ENCODE measurements at regions not wholly inside any gene's neighbourhood (a gene's known extent, or its start where the extent isn't known, plus 50 kb on each side); places are given as distances from the start of the nearest gene placed in this dataset.
"Not testable (repeated sequence)": the region's sequence is repeated elsewhere in the genome, so short reads cannot be mapped to it uniquely, and the experiment has no call there.

- DNase-seq (ENCODE audit: low read depth in 2 of 3, low spot score in 1 of 3) = no peak
Observed at GRCh38 chr11:114928260-114928870, 250.0 kb downstream of the NXPE2 start.

GRCh38 chr11:114929351-114930000 is 251.1 kb downstream of the NXPE2 start:
- no peak for DNase-seq (ENCODE audit: low read depth in 2 of 3, low spot score in 1 of 3)

- no peak for DNase-seq (ENCODE audit: low read depth in 2 of 3, low spot score in 1 of 3)
Observed at GRCh38 chr11:114938799-114939198, 260.5 kb downstream of the NXPE2 start.

- DNase-seq (ENCODE audit: low read depth in 2 of 3, low spot score in 1 of 3) = no peak
Observed at GRCh38 chr11:114942207-114942606, 263.9 kb downstream of the NXPE2 start.

- DNase-seq (ENCODE audit: low read depth in 2 of 3, low spot score in 1 of 3) = no peak
Observed at GRCh38 chr11:114949614-114950351, 271.5 kb downstream of the NXPE2 start.

- DNase-seq (ENCODE audit: low read depth in 2 of 3, low spot score in 1 of 3) = no peak
Observed at GRCh38 chr11:114953039-114953438, 274.7 kb downstream of the NXPE2 start.

GRCh38 chr11:114955923-114956322 is 277.6 kb downstream of the NXPE2 start:
- DNase-seq (ENCODE audit: low read depth in 2 of 3, low spot score in 1 of 3) = no peak

- DNase-seq (ENCODE audit: low read depth in 2 of 3, low spot score in 1 of 3) = no peak
Observed at GRCh38 chr11:114956566-114956965, 278.2 kb downstream of the NXPE2 start.

- DNase-seq (ENCODE audit: low read depth in 2 of 3, low spot score in 1 of 3) = no peak
Observed at GRCh38 chr11:114959953-114960505, 281.7 kb downstream of the NXPE2 start.

- not testable (repeated sequence) for DNase-seq (ENCODE audit: low read depth in 2 of 3, low spot score in 1 of 3)
Observed at GRCh38 chr11:114960819-114961218, 282.5 kb downstream of the NXPE2 start.

GRCh38 chr11:114964676-114965214 is 286.4 kb downstream of the NXPE2 start:
- DNase-seq (ENCODE audit: low read depth in 2 of 3, low spot score in 1 of 3) = no peak

GRCh38 chr11:114970927-114971645 is 292.8 kb downstream of the NXPE2 start:
- DNase-seq (ENCODE audit: low read depth in 2 of 3, low spot score in 1 of 3) = no peak

GRCh38 chr11:114972105-114972504 is 293.8 kb downstream of the NXPE2 start:
- DNase-seq (ENCODE audit: low read depth in 2 of 3, low spot score in 1 of 3) = no peak

- DNase-seq (ENCODE audit: low read depth in 2 of 3, low spot score in 1 of 3) = no peak
Observed at GRCh38 chr11:114977651-114978050, 299.3 kb downstream of the NXPE2 start.

GRCh38 chr11:114982141-114982540 is 303.8 kb downstream of the NXPE2 start:
- no peak for DNase-seq (ENCODE audit: low read depth in 2 of 3, low spot score in 1 of 3)

GRCh38 chr11:114984611-114985163 is 306.4 kb downstream of the NXPE2 start:
- DNase-seq (ENCODE audit: low read depth in 2 of 3, low spot score in 1 of 3) = no peak

GRCh38 chr11:114986365-114986764 is 308.0 kb downstream of the NXPE2 start:
- DNase-seq (ENCODE audit: low read depth in 2 of 3, low spot score in 1 of 3) = no peak

GRCh38 chr11:114987186-114987760 is 308.9 kb downstream of the NXPE2 start:
- DNase-seq (ENCODE audit: low read depth in 2 of 3, low spot score in 1 of 3) = no peak

- no peak for DNase-seq (ENCODE audit: low read depth in 2 of 3, low spot score in 1 of 3)
Observed at GRCh38 chr11:114988644-114989043, 310.3 kb downstream of the NXPE2 start.

- DNase-seq (ENCODE audit: low read depth in 2 of 3, low spot score in 1 of 3) = no peak
Observed at GRCh38 chr11:114989536-114989935, 311.2 kb downstream of the NXPE2 start.

Data from stimulated activated CD4-positive, alpha-beta T cell treated with anti-CD3 and anti-CD28 coated beads, Interleukin-12 subunit alpha, Interleukin-12 subunit beta, amount 100 ng/mL, for 48 hours (primary cell).